ENCODE measurements at regions not wholly inside any gene's neighbourhood (a gene's known extent, or its start where the extent isn't known, plus 50 kb on each side); places are given as distances from the start of the nearest gene placed in this dataset.
"Not testable (repeated sequence)": the region's sequence is repeated elsewhere in the genome, so short reads cannot be mapped to it uniquely, and the experiment has no call there.

GRCh38 chr2:56589835-56590234 lies 406.0 kb downstream of the CCDC85A start:
- Histone ChIP-seq H3K9me3 (no peaks in the 10 kb centered on the region), H3K79me2 (ENCODE audit: insufficient read depth) (peaks cover 52% of the 10 kb centered on the region), H3K9me2 (no peaks in the 10 kb centered on the region), H3K36me3 (replicated peaks in 1 of 2; ENCODE audit: control insufficient read depth in 1 of 2, insufficient read depth in 2 of 2, low read length in 1 of 2) (peaks cover 0 to 70% of the 10 kb centered on the region in 2 experiments), H3F3A (replicated peaks; ENCODE audit: insufficient read depth) (peaks cover 13% of the 10 kb centered on the region), H3K4me3 (ENCODE audit: low read depth in 2 of 2, low read length in 1 of 2) (no peak overlapping the region), H3K27ac (ENCODE audit: low read depth in 2 of 2, low read length in 1 of 2) (peak overlapping the region in 1 of 2 experiments; percentile 38; a peak in 2 of 4 replicates), H3K4me1 (ENCODE audit: control insufficient read depth in 1 of 2, insufficient read depth in 2 of 2, low read depth in 1 of 2, low read length in 1 of 2) (peaks cover 0 to 12% of the 10 kb centered on the region in 2 experiments; a peak in 2 of 4 replicates), H3K27me3 (ENCODE audit: insufficient read depth) (no peaks in the 10 kb centered on the region), H4K20me1 (ENCODE audit: insufficient read depth) (no peaks in the 10 kb centered on the region), H2AFZ (ENCODE audit: low read depth) (no peak overlapping the region), H3K4me2 (no peak overlapping the region), H3K9ac (no peak overlapping the region)
- TF ChIP-seq EZH2phosphoT487 (IDR thresholded peaks at IDR 0.05; ENCODE audit: borderline replicate concordance, low read depth): no peak
- no peak for TF ChIP-seq SMC3 (IDR thresholded peaks at IDR 0.05; ENCODE audit: low read depth, low read length)
- no peak for TF ChIP-seq FOSL2 (IDR thresholded peaks at IDR 0.05; ENCODE audit: borderline replicate concordance, low read depth)
- TF ChIP-seq, protein P1, sequence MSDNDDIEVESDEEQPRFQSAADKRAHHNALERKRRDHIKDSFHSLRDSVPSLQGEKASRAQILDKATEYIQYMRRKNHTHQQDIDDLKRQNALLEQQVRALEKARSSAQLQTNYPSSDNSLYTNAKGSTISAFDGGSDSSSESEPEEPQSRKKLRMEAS (IDR thresholded peaks at IDR 0.05; ENCODE audit: low read depth): no peak
- no peak for TF ChIP-seq IRF3 (IDR thresholded peaks at IDR 0.05; ENCODE audit: low read depth, low read length)
- CTCF ChIA-PET: no interaction called here
- POLR2A ChIA-PET: no interaction called here
- no peak for DNase-seq

- peaks cover 0 to 73% of the 10 kb centered on the region in 2 experiments for H3K36me3 ChIP-seq (replicated peaks in 1 of 2; ENCODE audit: control insufficient read depth in 1 of 2, insufficient read depth in 2 of 2, low read length in 1 of 2)
- WGBS (ENCODE audit: low lambda C conversion rate): 10% methylated on average over 3 of the region's 3 CpGs
- no peaks in the 10 kb centered on the region for H3K9me2 ChIP-seq
- H4K20me1 ChIP-seq (ENCODE audit: insufficient read depth): no peaks in the 10 kb centered on the region
- no peak overlapping the region for H3K9ac ChIP-seq
- H3K27me3 ChIP-seq (ENCODE audit: insufficient read depth): no peaks in the 10 kb centered on the region
- no peak for DNase-seq
- H3K9me3 ChIP-seq: no peaks in the 10 kb centered on the region
- 0 out of 2 replicates have a peak, but pooled peaks have one; percentile 25 for TF ChIP-seq FOSL2 (IDR thresholded peaks at IDR 0.05; ENCODE audit: borderline replicate concordance, low read depth)
- TF ChIP-seq, protein P2, sequence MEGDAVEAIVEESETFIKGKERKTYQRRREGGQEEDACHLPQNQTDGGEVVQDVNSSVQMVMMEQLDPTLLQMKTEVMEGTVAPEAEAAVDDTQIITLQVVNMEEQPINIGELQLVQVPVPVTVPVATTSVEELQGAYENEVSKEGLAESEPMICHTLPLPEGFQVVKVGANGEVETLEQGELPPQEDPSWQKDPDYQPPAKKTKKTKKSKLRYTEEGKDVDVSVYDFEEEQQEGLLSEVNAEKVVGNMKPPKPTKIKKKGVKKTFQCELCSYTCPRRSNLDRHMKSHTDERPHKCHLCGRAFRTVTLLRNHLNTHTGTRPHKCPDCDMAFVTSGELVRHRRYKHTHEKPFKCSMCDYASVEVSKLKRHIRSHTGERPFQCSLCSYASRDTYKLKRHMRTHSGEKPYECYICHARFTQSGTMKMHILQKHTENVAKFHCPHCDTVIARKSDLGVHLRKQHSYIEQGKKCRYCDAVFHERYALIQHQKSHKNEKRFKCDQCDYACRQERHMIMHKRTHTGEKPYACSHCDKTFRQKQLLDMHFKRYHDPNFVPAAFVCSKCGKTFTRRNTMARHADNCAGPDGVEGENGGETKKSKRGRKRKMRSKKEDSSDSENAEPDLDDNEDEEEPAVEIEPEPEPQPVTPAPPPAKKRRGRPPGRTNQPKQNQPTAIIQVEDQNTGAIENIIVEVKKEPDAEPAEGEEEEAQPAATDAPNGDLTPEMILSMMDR (IDR thresholded peaks at IDR 0.05): no peak
- no peak for TF ChIP-seq TAF1 (IDR thresholded peaks at IDR 0.05; ENCODE audit: borderline replicate concordance, low read depth, low read length)
- TF ChIP-seq, protein P3, sequence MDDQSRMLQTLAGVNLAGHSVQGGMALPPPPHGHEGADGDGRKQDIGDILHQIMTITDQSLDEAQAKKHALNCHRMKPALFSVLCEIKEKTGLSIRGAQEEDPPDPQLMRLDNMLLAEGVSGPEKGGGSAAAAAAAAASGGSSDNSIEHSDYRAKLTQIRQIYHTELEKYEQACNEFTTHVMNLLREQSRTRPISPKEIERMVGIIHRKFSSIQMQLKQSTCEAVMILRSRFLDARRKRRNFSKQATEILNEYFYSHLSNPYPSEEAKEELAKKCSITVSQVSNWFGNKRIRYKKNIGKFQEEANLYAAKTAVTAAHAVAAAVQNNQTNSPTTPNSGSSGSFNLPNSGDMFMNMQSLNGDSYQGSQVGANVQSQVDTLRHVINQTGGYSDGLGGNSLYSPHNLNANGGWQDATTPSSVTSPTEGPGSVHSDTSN (IDR thresholded peaks at IDR 0.05): peak; percentile 36; the same call in 1 of the 2 replicates
- TF ChIP-seq JUND (IDR thresholded peaks at IDR 0.05): 0 out of 2 replicates have a peak, but pooled peaks have one; percentile 17
- peak; percentile 36; the same call in 1 of the 2 replicates for TF ChIP-seq TCF12 (IDR thresholded peaks at IDR 0.05)
- TF ChIP-seq, protein P4, sequence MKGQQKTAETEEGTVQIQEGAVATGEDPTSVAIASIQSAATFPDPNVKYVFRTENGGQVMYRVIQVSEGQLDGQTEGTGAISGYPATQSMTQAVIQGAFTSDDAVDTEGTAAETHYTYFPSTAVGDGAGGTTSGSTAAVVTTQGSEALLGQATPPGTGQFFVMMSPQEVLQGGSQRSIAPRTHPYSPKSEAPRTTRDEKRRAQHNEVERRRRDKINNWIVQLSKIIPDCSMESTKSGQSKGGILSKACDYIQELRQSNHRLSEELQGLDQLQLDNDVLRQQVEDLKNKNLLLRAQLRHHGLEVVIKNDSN (IDR thresholded peaks at IDR 0.05; ENCODE audit: borderline replicate concordance, low read depth): no peak
- H3K27ac ChIP-seq (ENCODE audit: low read depth in 2 of 2, low read length in 1 of 2): peak overlapping the region in 1 of 2 experiments; percentile 38; a peak in 2 of 4 replicates
- peaks cover 46% of the 10 kb centered on the region for H3K79me2 ChIP-seq (ENCODE audit: insufficient read depth)
- peaks cover 18% of the 10 kb centered on the region for H3F3A ChIP-seq (replicated peaks; ENCODE audit: insufficient read depth)
- ChIA-PET CTCF (no interaction called here), POLR2A (no interaction called here)
- H3K4me2 ChIP-seq: no peak overlapping the region
- H3K4me3 ChIP-seq (ENCODE audit: low read depth in 2 of 2, low read length in 1 of 2): no peak overlapping the region
- no peak overlapping the region for H2AFZ ChIP-seq (ENCODE audit: low read depth)
- peaks cover 0 to 12% of the 10 kb centered on the region in 2 experiments; a peak in 2 of 4 replicates for H3K4me1 ChIP-seq (ENCODE audit: control insufficient read depth in 1 of 2, insufficient read depth in 2 of 2, low read depth in 1 of 2, low read length in 1 of 2)
Measured at GRCh38 chr2:56590611-56591010, 406.8 kb downstream of the CCDC85A start.

DNA sequence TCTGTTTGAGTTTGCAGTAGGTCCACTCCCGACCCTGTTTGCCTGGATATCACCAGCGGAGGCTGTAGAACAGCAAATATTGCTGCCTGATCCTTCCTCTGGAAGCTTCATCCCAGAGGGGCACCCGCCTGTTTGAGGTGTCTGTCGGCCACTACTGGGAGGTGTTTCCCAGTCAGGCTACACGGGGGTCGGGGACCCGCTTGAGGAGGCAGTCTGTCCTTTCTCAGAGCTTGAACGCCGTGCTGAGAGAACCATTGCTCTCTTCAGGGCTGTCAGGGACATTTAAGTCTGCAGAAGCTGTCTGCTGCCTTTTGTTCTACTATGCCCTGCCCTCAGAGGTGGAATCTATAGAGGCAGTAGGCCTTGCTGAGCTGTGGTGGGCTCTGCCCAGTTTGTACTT lies 422.3 kb downstream of the CCDC85A start:
- CTCF ChIA-PET, POLR2A ChIA-PET: not testable (repeated sequence)

More for the DNA sequence above, 422.3 kb downstream of the CCDC85A start:
- H4K20me1 ChIP-seq (ENCODE audit: insufficient read depth); DNase-seq; H3K27me3 ChIP-seq (ENCODE audit: insufficient read depth); H3K9me3 ChIP-seq; H3K4me1 ChIP-seq (ENCODE audit: control insufficient read depth in 1 of 2, insufficient read depth in 2 of 2, low read depth in 1 of 2, low read length in 1 of 2); H3K27ac ChIP-seq (ENCODE audit: low read depth in 2 of 2, low read length in 1 of 2); H3K9ac ChIP-seq; H3K4me3 ChIP-seq (ENCODE audit: low read depth in 2 of 2, low read length in 1 of 2); H2AFZ ChIP-seq (ENCODE audit: low read depth); H3K9me2 ChIP-seq; H3K4me2 ChIP-seq: not testable (repeated sequence)
- Histone ChIP-seq H3K36me3 (replicated peaks in 1 of 2; ENCODE audit: control insufficient read depth in 1 of 2, insufficient read depth in 2 of 2, low read length in 1 of 2) (peaks cover 0 to 45% of the 10 kb centered on the region in 2 experiments), H3F3A (replicated peaks; ENCODE audit: insufficient read depth) (peaks cover 21% of the 10 kb centered on the region), H3K79me2 (ENCODE audit: insufficient read depth) (peaks cover 41% of the 10 kb centered on the region)
- 35% methylated on average over 6 of the region's 9 CpGs for WGBS (ENCODE audit: low lambda C conversion rate)
